GM18508 (cell line): ENCODE measurements at regions not wholly inside any gene's neighbourhood (a gene's known extent, or its start where the extent isn't known, plus 50 kb on each side); places are given as distances from the start of the nearest gene placed in this dataset.
"Not testable (repeated sequence)": the region's sequence is repeated elsewhere in the genome, so short reads cannot be mapped to it uniquely, and the experiment has no call there.

ENCODE experiments used
- ATAC-seq: cut with Tn5 transposase; IDR thresholded peaks from one replicate; pipeline ENCODE4 v1.9.1; 2021; ENCODE audit warnings: moderate number of reproducible peaks; ENCODE audit not compliant: insufficient read depth, unreplicated experiment

DNA sequence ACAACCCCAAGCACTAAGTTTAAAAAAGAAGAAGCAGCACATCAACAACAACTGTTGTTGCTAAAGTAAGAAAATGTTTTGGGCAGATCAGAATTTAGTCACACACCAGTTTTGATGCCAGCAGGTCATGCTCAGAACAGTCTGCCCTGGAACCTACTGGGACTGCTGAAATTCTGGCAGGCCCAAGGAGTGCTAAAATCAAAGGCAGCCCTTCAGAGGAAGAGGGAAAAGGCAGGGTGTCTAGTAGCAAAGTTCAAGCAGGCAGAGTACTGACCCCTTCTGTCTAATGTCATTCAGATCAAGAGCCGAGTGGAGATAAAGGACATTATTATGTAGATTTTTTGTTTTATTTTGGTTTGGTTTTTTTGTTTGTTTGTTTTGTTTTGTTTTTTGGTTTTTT, 96.6 kb upstream of the LOC128125822 start:
- ATAC-seq, result no peak

- no peak for ATAC-seq
Measured at GRCh38 chr6:63476302-63476701, 96.0 kb upstream of the LOC128125822 start.

DNA sequence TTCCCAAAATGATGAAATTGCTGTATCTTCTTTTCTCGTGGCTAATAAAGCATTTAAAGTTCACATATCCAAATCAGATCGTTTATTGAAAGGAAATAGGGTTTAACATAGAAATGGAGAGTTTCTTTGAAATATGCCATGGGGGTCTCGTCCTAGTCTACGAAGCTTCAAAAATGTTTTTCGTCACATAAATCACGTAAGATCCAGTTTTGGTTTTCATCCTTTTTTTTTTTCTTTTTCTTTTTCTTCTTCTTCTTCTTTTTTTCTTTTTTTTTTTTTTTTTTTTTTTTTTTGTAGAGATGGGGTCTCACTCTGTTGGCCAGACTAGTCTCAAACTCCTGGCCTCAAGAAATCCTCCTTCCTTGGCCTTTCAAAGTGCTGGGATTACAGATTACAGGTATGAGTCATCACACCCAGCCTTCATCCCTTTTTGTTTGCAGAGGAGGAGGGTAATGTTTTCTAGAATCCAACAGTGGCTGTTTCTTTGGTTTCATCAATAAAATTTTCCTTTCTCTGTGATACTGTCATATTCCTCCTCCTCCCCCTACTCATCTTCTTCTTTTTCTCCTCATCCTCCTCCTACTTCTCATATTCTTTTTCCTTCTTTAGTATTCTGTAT, 94.7 kb upstream of the LOC128125822 start:
- ATAC-seq, result no peak

GRCh38 chr6:63478734-63479133, 93.5 kb upstream of the LOC128125822 start:
- ATAC-seq, result no peak

DNA sequence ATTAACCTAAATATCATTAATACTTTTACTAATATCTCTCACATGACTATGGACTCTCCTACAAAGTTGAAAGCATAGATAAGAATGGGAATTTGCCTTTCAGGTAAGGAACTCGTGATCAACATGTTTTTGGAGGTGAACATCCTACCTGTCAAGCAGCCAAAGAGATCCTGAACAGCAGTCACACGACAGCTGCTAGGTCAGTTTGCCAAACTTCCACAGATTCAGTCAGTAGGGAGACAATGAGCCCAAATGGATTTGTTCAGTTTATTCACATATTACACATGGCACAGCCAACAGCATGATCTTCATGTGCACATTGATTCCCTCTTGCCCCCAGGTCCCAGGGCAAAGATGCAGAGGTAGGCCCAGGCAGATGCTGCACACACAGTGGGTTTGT, 86.1 kb upstream of the LOC128125822 start:
- ATAC-seq, result no peak

- ATAC-seq, result no peak
Measured at GRCh38 chr6:63487103-63487813, 85.0 kb upstream of the LOC128125822 start.

GRCh38 chr6:63491119-63491518, 81.2 kb upstream of the LOC128125822 start:
- no peak for ATAC-seq

GRCh38 chr6:63492476-63492875, 79.8 kb upstream of the LOC128125822 start:
- ATAC-seq, result no peak

GRCh38 chr6:63493557-63493956, 78.7 kb upstream of the LOC128125822 start:
- ATAC-seq, result no peak

DNA sequence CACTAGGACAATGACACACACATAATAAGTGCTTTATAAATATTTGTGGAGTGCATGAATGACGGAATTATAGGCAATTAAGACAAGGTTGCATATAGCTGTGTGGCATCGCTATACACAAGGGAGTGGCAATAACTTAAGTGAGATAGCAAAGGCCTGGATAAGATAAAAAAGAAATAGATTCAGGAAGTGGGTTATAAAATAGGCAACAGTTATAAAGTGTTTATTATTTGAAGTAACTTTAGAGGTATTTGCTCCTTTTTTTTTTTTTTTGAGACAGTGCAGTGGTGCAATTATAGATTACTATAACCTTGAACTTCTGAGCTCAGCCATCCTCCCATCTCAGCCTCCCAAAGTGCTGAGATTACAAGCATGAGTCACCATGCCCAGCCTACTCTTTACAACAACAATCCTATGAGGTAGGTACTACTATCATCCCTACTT, 75.9 kb upstream of the LOC128125822 start:
- ATAC-seq, result no peak

GRCh38 chr6:63502156-63502555, 70.1 kb upstream of the LOC128125822 start:
- ATAC-seq, result no peak

GRCh38 chr6:63503199-63503598, 69.1 kb upstream of the LOC128125822 start:
- ATAC-seq, result no peak

GRCh38 chr6:63504777-63505384, 67.4 kb upstream of the LOC128125822 start:
- peak; percentile 99 for ATAC-seq

DNA sequence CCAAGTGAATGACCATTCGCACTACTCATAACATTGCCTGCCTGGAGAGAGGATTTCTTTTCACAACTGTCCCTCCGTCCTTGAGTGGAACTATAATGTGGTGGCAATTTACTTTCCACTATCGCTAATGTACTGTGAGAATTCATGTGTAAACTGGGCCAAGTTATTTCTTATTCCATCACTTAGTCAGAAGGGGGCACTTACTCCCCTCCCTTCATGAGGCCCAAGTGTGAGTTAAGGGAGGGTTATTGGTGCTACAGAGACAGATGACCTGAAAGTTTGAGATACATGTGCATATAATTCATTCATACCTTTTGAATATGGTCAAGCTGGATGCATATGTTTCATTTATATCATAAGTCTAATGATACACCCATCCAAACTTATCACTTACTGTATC, 65.2 kb upstream of the LOC128125822 start:
- ATAC-seq, result no peak

DNA sequence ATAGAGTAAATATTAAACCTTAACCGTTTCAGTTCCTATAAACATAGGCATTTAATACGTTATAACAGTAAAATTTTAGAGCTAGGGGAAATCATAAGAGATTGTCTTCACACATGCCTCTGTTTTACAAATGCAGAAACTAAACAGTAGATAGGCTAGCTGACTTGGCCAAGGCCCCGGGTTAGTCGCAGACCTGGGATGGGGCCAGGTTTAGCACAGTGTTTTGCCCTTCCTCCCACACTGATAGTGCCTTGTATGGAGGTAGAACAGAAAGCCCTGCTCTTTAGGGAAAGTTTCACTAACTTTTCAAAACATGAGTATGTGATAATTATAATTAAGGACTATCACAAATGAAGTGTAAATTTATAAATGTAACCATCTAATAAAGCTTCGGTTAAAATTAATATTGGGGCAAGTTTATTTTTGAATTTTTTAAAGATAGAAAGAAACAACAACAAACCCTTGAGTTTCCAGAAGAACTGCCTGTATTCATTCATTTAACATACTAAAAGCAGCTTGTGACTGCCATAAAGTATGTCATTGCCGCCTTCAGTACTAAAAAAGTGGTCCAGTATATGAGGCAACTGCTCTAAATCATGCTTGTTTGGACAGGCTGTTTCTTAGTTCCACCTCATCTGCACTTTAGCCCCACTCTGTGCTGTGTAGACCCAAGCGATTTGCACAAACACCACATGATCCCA, 62.5 kb upstream of the LOC128125822 start:
- ATAC-seq, result no peak

DNA sequence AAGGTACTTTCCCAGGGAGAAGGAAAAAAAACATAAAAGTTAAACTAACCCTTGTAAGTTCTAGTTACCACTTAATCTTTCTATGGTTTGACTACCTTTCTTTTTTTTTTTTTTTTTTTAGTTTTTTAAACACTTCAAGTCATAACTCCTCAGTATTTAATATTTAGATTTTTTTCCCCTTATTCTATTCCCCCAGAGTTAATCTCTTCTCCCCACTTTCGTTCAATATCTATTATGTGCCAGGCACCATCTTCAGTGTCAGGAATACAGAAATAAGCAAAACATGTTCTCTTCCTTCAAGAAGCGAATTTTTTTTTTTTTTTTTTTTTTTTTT, 62.0 kb upstream of the LOC128125822 start:
- ATAC-seq, result no peak

DNA sequence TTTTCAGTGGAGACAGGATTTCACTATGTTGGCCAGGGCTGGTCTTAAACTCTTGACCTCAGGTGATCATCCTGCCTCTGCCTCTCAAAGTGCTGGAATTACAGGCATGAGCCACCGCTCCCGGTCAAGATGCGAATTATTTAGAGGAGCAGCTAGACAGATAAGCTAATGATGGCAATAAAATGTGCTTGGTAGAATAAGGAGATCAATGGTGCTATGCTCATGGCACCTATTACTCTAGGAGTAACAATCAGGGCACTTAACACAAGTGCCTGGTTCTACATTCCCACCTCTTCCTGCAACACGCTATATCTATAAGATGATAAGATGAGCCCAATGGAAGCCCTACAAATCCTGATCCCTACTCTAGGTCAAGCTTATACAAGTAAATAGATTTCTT, 61.4 kb upstream of the LOC128125822 start:
- ATAC-seq, result no peak

- no peak for ATAC-seq
Measured at GRCh38 chr6:63514488-63515173, 57.6 kb upstream of the LOC128125822 start.

- ATAC-seq, result not testable (repeated sequence)
Measured at GRCh38 chr6:63515227-63515626, 57.1 kb upstream of the LOC128125822 start.

- no peak for ATAC-seq
Measured at GRCh38 chr6:63516186-63516944, 55.9 kb upstream of the LOC128125822 start.
